Vagina (tissue), 2 donors: ENCODE measurements at regions not wholly inside any gene's neighbourhood (a gene's known extent, or its start where the extent isn't known, plus 50 kb on each side); places are given as distances from the start of the nearest gene placed in this dataset.
A peak's percentile ranks its signal among the peaks of the same experiment; 100 is the strongest.
"Not testable (repeated sequence)": the region's sequence is repeated elsewhere in the genome, so short reads cannot be mapped to it uniquely, and the experiment has no call there.

Experiments
- DNase-seq, 2 donors: peaks; one replicate each; pipeline ENCODE4 v3.0.0-alpha.2; 2017; ENCODE audit errors: extremely low spot score in 2 of 2
- H3K27ac ChIP-seq: fragments of 200-600 bp; sonication (generic); one replicate; pipeline ENCODE4 v1.5.1; 2019
- H3K27me3 ChIP-seq: fragments of 200-600 bp; sonication (generic); one replicate; pipeline ENCODE4 v1.5.1; 2019
- H3K36me3 ChIP-seq, 2 donors: fragments of 200-600 bp; sonication (generic); one replicate each; pipeline ENCODE4 v1.5.1; 2017 to 2019
- H3K4me1 ChIP-seq: fragments of 200-600 bp; sonication (generic); one replicate; pipeline ENCODE4 v1.5.1; 2019
- H3K4me3 ChIP-seq, 2 donors: fragments of 200-600 bp; sonication (generic); 1 replicate in 1 of 2; 2 replicates in 1 of 2; pipeline ENCODE4 v1.5.1; 2016 to 2019
- H3K9me3 ChIP-seq: fragments of 200-600 bp; sonication (generic); one replicate; pipeline ENCODE4 v1.5.1; 2019
- CTCF ChIP-seq, 3 experiments: fragments of 450-650 bp in 2 of 3; fragments of 200-600 bp in 1 of 3; sonication (generic) in 1 of 3; IDR thresholded peaks; one replicate each; pipeline ENCODE4 v1.5.1; 2017 to 2019; ENCODE audit warnings: antibody characterized with exemption in 3 of 3, mild to moderate bottlenecking in 2 of 3, moderate library complexity in 2 of 3
- POLR2A ChIP-seq, 2 donors: fragments of 450-650 bp; IDR thresholded peaks; one replicate each; pipeline ENCODE4 v1.6.1; 2017; ENCODE audit warnings: antibody characterized with exemption in 2 of 2, mild to moderate bottlenecking in 2 of 2, moderate library complexity in 2 of 2
- POLR2AphosphoS5 ChIP-seq, 2 donors: sonication (generic); formaldehyde crosslinking; IDR thresholded peaks; one replicate each; pipeline ENCODE4 v1.9.0; 2017; ENCODE audit warnings: antibody characterized with exemption in 2 of 2, mild to moderate bottlenecking in 2 of 2, low read depth in 1 of 2; ENCODE audit not compliant: insufficient read depth in 1 of 2
- intact Hi-C: fragments of 100-400 bp; cut with DNase I; formaldehyde crosslinking; loops from one replicate; pipeline ENCODE4 v1.15.1; 2023

DNA sequence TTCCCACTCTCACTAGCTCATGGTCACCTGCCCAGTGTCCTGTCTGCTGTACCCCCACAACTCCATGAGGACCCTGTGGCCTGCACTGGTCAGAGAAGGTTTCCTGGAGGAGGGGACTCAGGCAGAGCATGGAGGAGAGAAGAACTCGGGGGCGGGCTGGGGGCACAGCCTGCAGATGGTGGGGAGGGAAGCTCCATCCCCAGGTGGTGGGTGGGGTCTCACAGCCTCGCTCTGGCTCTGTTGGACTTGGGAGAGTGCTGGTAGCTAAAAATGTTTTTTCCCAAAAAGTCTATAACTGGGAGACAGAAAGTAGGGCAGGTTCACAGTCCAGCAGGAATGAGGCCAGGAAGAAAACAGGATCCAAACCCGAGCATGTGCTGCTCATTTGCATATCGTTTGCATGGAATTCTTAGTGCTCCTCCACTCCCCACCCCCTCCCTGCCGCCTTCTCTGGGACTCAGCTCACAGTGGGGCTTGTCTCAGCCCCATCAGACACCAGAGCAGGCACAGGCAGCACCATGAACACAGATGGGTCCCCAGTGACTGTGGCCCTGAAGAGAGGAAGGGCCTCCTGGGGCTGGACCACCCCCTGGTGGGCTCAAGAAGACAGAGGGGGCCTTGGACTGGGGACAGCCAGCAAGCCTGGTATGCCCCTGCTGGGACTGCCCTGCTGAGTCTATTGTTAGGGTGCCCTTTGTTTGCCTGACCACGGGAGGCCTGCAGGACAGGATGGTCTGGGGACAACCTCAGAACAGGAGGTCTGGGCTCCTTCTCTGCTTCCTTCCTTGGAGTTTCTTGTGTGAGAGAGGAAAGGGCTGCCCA, 67.0 kb upstream of the SFSWAP start:
- Histone ChIP-seq H3K27me3 (no peaks in the 10 kb centered on the region), H3K27ac (no peak overlapping the region), H3K4me1 (no peaks in the 10 kb centered on the region), H3K9me3 (no peaks in the 10 kb centered on the region), H3K36me3 (no peaks in the 10 kb centered on the region), H3K4me3 (no peak overlapping the region)
- TF ChIP-seq POLR2A (IDR thresholded peaks at IDR 0.05) (no peak), POLR2AphosphoS5 (IDR thresholded peaks at IDR 0.05; ENCODE audit: insufficient read depth in 1 of 2, low read depth in 1 of 2) (no peak), CTCF (IDR thresholded peaks at IDR 0.05) (no peak)
- intact Hi-C loops: loop anchor here (5.0 kb wide), 1 partner anchor 337 kb away; no protein-coding TSS in a partner anchor
- no peak for DNase-seq

DNA sequence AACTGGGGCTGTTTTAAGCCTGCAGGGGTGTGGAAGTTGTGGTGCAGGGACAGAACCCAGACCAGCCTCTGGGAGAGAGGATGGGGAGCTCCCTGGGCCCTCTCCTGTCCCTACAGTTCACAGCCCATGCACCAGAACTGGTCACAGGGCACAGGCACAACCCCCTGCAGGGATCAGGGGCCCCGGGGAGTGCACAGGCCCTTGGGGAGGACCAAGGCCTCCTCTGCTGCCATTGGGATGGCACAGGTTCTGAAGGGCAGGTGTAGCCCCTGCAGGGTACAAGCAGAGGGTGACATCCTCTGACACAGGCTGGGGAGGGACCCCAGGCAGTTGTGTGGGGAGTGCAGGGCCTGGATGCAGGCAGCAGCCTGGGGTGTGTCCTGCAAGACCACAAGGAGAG, 66.4 kb upstream of the SFSWAP start:
- DNase-seq: no peak
- TF ChIP-seq CTCF (IDR thresholded peaks at IDR 0.05) (no peak), POLR2A (IDR thresholded peaks at IDR 0.05) (no peak), POLR2AphosphoS5 (IDR thresholded peaks at IDR 0.05; ENCODE audit: insufficient read depth in 1 of 2, low read depth in 1 of 2) (no peak)
- no peaks in the 10 kb centered on the region for H3K36me3 ChIP-seq
- H3K9me3 ChIP-seq: no peaks in the 10 kb centered on the region
- intact Hi-C loops: loop anchor here (5.0 kb wide), 1 partner anchor 337 kb away; no protein-coding TSS in a partner anchor
- H3K27me3 ChIP-seq: no peaks in the 10 kb centered on the region
- no peaks in the 10 kb centered on the region for H3K4me1 ChIP-seq
- no peak overlapping the region for H3K4me3 ChIP-seq
- no peak overlapping the region for H3K27ac ChIP-seq

- not testable (repeated sequence) for DNase-seq, H3K27me3 ChIP-seq
These were observed 66.0 kb upstream of the SFSWAP start for GRCh38 chr12:131644917-131645316.

DNA sequence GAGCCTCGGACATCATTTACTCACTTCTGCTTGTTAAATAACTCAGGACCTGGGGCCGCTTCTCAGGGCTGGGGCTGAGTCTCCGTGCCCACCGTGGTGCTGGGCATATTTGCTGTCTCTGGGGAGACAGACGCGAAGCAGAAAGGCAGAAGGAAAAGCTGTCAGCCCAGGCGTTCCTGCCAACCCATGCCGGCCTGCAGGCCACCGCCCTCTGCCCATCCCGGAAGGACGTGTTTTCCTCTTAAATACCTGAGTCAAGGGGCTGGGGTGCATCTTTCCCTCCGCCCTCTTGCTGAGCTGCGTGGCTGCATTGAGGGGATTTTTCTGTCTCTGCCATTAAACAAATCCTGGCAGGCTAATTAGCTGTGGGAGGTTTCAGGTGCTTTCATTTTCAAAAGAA, 65.3 kb upstream of the SFSWAP start:
- H3K36me3 ChIP-seq, H3K4me1 ChIP-seq, H3K27me3 ChIP-seq, intact Hi-C loops, H3K9me3 ChIP-seq, DNase-seq, H3K4me3 ChIP-seq, H3K27ac ChIP-seq: not testable (repeated sequence)

More at GRCh38 chr12:131644917-131645316, 66.0 kb upstream of the SFSWAP start:
- not testable (repeated sequence) for H3K9me3 ChIP-seq, H3K27ac ChIP-seq, H3K4me1 ChIP-seq, H3K4me3 ChIP-seq, H3K36me3 ChIP-seq
- intact Hi-C loops: loop anchor here (5.0 kb wide), 1 partner anchor 338 kb away; no protein-coding TSS in a partner anchor

GRCh38 chr12:131646444-131646843, 64.4 kb upstream of the SFSWAP start:
- H3K4me3 ChIP-seq, H3K36me3 ChIP-seq, H3K27ac ChIP-seq, H3K9me3 ChIP-seq, intact Hi-C loops, H3K27me3 ChIP-seq, H3K4me1 ChIP-seq: not testable (repeated sequence)
- peak in 1 of 2 donors; percentile 82 for DNase-seq

GRCh38 chr12:131647667-131648066, 63.2 kb upstream of the SFSWAP start:
- H3K27me3 ChIP-seq: no peaks in the 10 kb centered on the region
- H3K27ac ChIP-seq: no peak overlapping the region
- no peak overlapping the region for H3K4me3 ChIP-seq
- no peaks in the 10 kb centered on the region for H3K36me3 ChIP-seq
- DNase-seq: no peak
- intact Hi-C loops: no loop called here
- H3K9me3 ChIP-seq: no peaks in the 10 kb centered on the region
- no peak for TF ChIP-seq CTCF (IDR thresholded peaks at IDR 0.05)
- TF ChIP-seq POLR2A (IDR thresholded peaks at IDR 0.05): no peak
- no peak for TF ChIP-seq POLR2AphosphoS5 (IDR thresholded peaks at IDR 0.05; ENCODE audit: insufficient read depth in 1 of 2, low read depth in 1 of 2)
- H3K4me1 ChIP-seq: no peaks in the 10 kb centered on the region

GRCh38 chr12:131655469-131656174, 55.3 kb upstream of the SFSWAP start:
- H3K36me3 ChIP-seq, H3K4me1 ChIP-seq, DNase-seq, H3K27me3 ChIP-seq, H3K4me3 ChIP-seq, H3K27ac ChIP-seq, intact Hi-C loops, H3K9me3 ChIP-seq: not testable (repeated sequence)

DNA sequence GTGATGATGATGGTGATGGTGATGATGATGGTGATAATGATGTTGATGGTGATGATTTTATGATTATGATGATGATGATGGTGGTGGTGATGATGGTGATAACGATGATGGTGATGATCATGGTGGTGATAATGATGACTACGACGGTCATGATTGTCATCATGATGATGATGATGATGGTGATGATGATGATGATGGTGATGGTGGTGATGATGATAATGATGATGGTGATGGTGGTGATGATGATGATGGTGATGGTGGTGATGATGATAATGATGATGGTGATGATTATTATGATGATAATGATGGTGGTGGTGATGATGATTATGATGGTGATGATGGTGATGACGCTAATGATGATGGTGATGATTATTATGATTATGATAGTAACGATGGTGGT, 54.1 kb upstream of the SFSWAP start:
- DNase-seq, H3K27ac ChIP-seq, H3K27me3 ChIP-seq, H3K36me3 ChIP-seq, H3K4me3 ChIP-seq, H3K9me3 ChIP-seq, intact Hi-C loops, H3K4me1 ChIP-seq: not testable (repeated sequence)

GRCh38 chr12:131658605-131659004, 52.3 kb upstream of the SFSWAP start:
- intact Hi-C loops, H3K27ac ChIP-seq, H3K9me3 ChIP-seq, H3K27me3 ChIP-seq, H3K4me1 ChIP-seq, DNase-seq, H3K4me3 ChIP-seq, H3K36me3 ChIP-seq: not testable (repeated sequence)

- intact Hi-C loops, H3K27me3 ChIP-seq, H3K9me3 ChIP-seq, DNase-seq, H3K27ac ChIP-seq, H3K36me3 ChIP-seq, H3K4me1 ChIP-seq, H3K4me3 ChIP-seq: not testable (repeated sequence)
These were observed 51.4 kb upstream of the SFSWAP start for GRCh38 chr12:131659484-131659883.
